GM19328 (cell line): ENCODE measurements at regions not wholly inside any gene's neighbourhood (a gene's known extent, or its start where the extent isn't known, plus 50 kb on each side); places are given as distances from the start of the nearest gene placed in this dataset.

Experiments
- ATAC-seq: cut with Tn5 transposase; IDR thresholded peaks from one replicate; pipeline ENCODE4 v1.9.1; 2021; ENCODE audit warnings: mild to moderate bottlenecking, moderate library complexity; ENCODE audit not compliant: unreplicated experiment

GRCh38 chr5:38032149-38032548, 192.3 kb upstream of the GDNF start:
- ATAC-seq = no peak

GRCh38 chr5:38031304-38031703, 191.5 kb upstream of the GDNF start:
- no peak for ATAC-seq

- ATAC-seq = no peak
Observed at GRCh38 chr5:38029397-38030065, 189.7 kb upstream of the GDNF start.

GRCh38 chr5:38023799-38024198, 184.0 kb upstream of the GDNF start:
- ATAC-seq = no peak

GRCh38 chr5:38023371-38023770, 183.5 kb upstream of the GDNF start:
- ATAC-seq = no peak

- ATAC-seq = no peak
Observed at GRCh38 chr5:38022631-38023030, 182.8 kb upstream of the GDNF start.

GRCh38 chr5:38018016-38018415, 178.2 kb upstream of the GDNF start:
- no peak for ATAC-seq

- no peak for ATAC-seq
Observed at GRCh38 chr5:38013107-38013506, 173.3 kb upstream of the GDNF start.

- no peak for ATAC-seq
Observed at GRCh38 chr5:38011668-38012188, 171.9 kb upstream of the GDNF start.

GRCh38 chr5:38009749-38010358, 170.0 kb upstream of the GDNF start:
- no peak for ATAC-seq

- no peak for ATAC-seq
Observed at GRCh38 chr5:38008198-38008597, 168.4 kb upstream of the GDNF start.

- no peak for ATAC-seq
Observed at GRCh38 chr5:37999593-37999992, 159.8 kb upstream of the GDNF start.

- no peak for ATAC-seq
Observed at GRCh38 chr5:37996918-37997317, 157.1 kb upstream of the GDNF start.

GRCh38 chr5:37994729-37995128, 154.9 kb upstream of the GDNF start:
- ATAC-seq = no peak

GRCh38 chr5:37991301-37992299, 151.8 kb upstream of the GDNF start:
- ATAC-seq = no peak

GRCh38 chr5:37989884-37990283, 150.0 kb upstream of the GDNF start:
- no peak for ATAC-seq

- no peak for ATAC-seq
Observed at GRCh38 chr5:37988454-37989046, 148.7 kb upstream of the GDNF start.

GRCh38 chr5:37984300-37984699, 144.5 kb upstream of the GDNF start:
- ATAC-seq = no peak

GRCh38 chr5:37983463-37983862, 143.6 kb upstream of the GDNF start:
- ATAC-seq = no peak

- no peak for ATAC-seq
Observed at GRCh38 chr5:37979559-37979958, 139.7 kb upstream of the GDNF start.

- ATAC-seq = no peak
Observed at GRCh38 chr5:37975531-37975930, 135.7 kb upstream of the GDNF start.
